GM21526 (cell line): ENCODE measurements at regions not wholly inside any gene's neighbourhood (a gene's known extent, or its start where the extent isn't known, plus 50 kb on each side); places are given as distances from the start of the nearest gene placed in this dataset.
"Not testable (repeated sequence)": the region's sequence is repeated elsewhere in the genome, so short reads cannot be mapped to it uniquely, and the experiment has no call there.

Source experiments
- ATAC-seq: cut with Tn5 transposase; IDR thresholded peaks from one replicate; pipeline ENCODE4 v1.9.1; 2021; ENCODE audit warnings: moderate library complexity; ENCODE audit not compliant: unreplicated experiment, low FRiP score

DNA sequence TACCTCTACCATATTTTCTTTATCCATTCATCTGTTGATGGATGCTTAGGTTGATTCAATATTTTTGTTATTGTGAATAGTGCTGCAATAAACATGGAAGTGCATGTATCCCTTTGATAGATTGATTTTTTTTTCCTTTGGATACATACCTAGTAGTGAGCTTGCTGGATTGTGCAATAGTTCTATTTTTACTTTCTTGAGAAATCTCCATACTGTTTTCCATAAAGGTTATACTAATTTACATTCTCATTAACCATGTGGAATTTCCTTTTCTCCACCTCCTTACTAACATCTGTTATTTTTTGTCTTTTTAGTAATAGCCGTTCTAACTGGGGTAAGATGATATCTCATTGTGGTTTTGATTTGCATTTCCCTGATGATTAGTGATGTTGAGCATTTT, 124.6 kb upstream of the TOX3 start:
- no peak for ATAC-seq

GRCh38 chr16:52657924-52658323, 111.0 kb upstream of the TOX3 start:
- ATAC-seq: no peak

GRCh38 chr16:52655916-52656315, 109.0 kb upstream of the TOX3 start:
- not testable (repeated sequence) for ATAC-seq

DNA sequence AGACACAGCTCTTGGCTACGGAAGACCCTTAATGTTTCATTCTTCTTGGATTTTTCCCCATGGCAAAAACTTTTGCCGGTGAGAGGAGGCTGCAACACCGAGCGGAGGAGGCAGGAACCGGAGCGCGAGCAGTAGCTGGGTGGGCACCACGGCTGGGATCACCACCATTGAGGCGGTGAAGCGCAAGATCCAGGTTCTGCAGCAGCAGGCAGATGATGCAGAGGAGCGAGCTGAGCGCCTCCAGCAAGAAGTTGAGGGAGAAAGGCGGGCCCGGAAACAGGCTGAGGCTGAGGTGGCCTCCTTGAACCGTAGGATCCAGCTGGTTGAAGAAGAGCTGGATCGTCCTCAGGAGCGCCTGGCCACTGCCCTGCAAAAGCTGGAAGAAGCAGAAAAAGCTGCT, 108.2 kb upstream of the TOX3 start:
- not testable (repeated sequence) for ATAC-seq

GRCh38 chr16:52652033-52652432, 105.1 kb upstream of the TOX3 start:
- ATAC-seq: no peak

DNA sequence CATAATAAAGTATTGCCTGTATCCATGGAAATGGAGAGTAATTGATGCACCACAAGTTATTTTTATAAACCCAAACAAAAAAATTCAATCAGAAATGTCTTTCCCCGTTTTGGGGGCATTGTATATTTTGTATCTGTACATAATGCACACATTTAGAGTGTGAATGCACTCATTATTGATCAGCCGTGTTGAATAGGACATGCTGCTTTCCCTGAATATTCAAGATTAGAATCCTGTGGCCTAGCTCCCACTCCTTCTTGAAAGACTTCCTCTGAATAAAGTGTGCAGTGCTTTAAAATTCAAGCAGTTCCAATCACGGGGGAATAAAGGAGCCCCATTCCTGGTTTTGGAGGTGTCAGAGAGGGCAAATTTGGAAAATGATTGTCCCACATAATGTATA, 103.8 kb upstream of the TOX3 start:
- ATAC-seq: no peak

DNA sequence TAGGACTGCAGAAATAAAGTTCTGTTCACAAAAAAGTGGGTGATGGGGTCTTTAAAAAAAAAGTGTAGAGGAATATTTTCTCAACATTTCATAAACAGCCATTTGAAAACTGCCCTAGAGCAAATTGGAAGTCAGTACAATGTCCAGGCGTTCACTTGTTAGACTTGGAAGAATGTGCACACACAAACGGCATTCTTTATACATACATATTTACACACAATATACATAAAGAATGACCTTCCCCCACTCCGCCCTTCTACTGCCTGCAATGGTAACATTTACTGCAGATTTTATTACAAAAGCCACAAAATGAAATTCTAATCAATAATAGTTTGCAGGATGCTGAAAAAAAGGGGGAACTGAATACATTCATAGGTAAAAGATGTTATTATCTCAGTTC, 103.4 kb upstream of the TOX3 start:
- no peak for ATAC-seq

DNA sequence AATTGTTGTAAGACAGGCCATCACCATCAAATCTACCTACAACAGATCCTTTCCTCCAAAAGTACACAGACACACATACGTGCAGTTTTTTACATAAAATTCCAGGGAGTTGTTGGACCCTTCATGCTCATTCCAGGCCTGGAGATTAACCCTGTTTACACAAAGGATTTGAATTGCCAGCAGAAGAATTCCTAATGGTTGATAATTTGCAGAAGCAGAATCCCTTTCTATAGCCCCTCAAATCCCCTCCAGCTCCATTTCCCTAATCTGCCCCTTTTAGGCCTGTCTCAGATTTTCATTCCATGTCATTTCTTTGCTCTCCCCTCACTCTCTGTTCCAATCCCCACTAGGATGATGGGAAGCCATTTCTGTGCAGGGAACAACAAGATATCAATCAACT, 102.9 kb upstream of the TOX3 start:
- no peak for ATAC-seq

DNA sequence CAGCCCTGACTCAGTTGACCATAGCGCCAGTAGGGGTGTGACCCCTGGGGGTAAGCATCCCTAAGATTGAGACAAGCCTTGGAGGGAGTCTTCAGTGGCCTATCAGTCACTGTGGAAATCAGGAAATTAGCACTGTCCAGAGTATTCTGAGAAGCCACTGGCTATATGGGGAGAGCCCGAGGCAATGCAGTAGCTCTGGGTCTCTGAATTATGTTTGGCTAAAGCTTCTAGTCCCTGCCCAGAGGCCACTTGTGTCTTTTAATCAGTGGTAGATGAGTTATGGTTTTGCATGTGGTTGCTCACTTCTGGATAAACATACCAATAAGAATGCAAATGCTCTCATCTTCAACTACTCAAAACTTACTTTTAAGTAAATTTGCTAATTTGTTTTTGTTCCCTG, 100.6 kb upstream of the TOX3 start:
- ATAC-seq: no peak

DNA sequence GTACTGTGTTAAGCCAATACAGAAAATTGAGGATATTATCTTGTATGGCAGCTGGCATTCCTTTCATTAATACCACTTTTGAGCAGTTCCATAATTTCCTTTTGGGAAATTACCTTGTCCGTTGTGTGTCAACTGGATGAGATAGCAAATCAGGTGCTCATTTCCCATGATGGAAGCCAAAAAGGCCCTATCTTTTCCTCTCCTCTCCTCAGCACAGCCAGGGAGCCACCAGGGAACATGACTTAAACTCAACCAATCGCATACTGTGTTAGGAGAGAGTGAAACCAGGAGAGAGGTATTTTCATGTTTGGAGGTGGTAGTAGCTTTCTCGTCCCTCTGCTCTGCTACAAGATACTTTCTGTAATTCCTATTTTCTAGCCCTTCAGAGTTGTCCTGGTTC, 96.1 kb upstream of the TOX3 start:
- ATAC-seq: no peak

GRCh38 chr16:52634528-52634927, 87.6 kb upstream of the TOX3 start:
- no peak for ATAC-seq

- no peak for ATAC-seq
These were observed 87.2 kb upstream of the TOX3 start for GRCh38 chr16:52634104-52634503.

GRCh38 chr16:52633230-52633629, 86.3 kb upstream of the TOX3 start:
- no peak for ATAC-seq

DNA sequence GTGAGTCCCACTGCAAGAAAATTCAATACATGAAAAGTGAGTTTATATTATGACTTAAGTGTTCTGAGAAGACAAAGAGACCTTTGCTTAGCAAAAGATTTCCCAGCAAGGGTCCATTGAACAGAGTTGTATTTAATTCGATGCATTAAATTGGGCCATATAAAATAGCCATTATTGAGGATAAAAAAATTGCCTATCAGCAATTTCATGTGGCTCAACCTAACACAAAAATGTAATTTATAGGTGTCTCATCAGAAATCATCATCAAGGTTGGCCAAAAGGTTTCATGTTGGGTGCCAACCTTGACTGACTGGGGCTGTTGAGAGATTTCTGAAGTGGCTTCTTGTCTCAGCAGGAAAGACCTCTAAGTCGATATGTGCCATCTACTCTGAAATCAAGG, 84.8 kb upstream of the TOX3 start:
- no peak for ATAC-seq

GRCh38 chr16:52630711-52631110, 83.8 kb upstream of the TOX3 start:
- no peak for ATAC-seq

DNA sequence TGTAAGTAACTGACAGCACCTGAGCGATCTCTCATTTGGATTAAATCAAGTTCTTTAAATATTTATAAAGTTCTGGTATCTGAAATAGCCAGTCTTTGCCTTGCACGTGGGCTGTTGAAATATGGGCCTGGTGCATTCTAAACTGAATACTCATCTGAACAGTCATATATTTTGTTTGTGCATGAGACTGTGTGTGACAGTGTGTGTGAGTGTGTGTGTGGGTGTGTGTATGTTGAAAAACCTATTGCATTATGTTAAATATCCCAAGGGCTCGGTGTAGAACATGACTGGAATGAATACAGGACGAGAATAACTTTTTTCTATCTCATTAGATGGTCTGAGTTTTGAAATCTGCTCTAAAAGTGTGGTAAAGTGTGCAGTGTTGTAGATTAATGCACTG, 82.4 kb upstream of the TOX3 start:
- no peak for ATAC-seq

- no peak for ATAC-seq
These were observed 77.9 kb upstream of the TOX3 start for GRCh38 chr16:52624891-52625290.

- no peak for ATAC-seq
These were observed 74.7 kb upstream of the TOX3 start for GRCh38 chr16:52621651-52622050.

GRCh38 chr16:52618753-52619497, 72.0 kb upstream of the TOX3 start:
- no peak for ATAC-seq

GRCh38 chr16:52617591-52617990, 70.6 kb upstream of the TOX3 start:
- ATAC-seq: no peak

GRCh38 chr16:52613508-52613907, 66.6 kb upstream of the TOX3 start:
- no peak for ATAC-seq

- no peak for ATAC-seq
These were observed 65.1 kb upstream of the TOX3 start for GRCh38 chr16:52611817-52612673.
